GM12892 (cell line): ENCODE measurements at regions not wholly inside any gene's neighbourhood (a gene's known extent, or its start where the extent isn't known, plus 50 kb on each side); places are given as distances from the start of the nearest gene placed in this dataset.

ENCODE experiments used
- POLR2A ChIP-seq: IDR thresholded peaks from 2 replicates; pipeline ENCODE4 v1.6.1; 2011; ENCODE audit warnings: low read depth, low read length, control low read depth
- TAF1 ChIP-seq: IDR thresholded peaks from 2 replicates; pipeline ENCODE4 v1.6.1; 2011; ENCODE audit warnings: low read depth, mild to moderate bottlenecking, control low read depth, low read length, borderline replicate concordance

- TF ChIP-seq TAF1 (no peak), POLR2A (no peak)
Observed at GRCh38 chrX:519741-520140, 110.8 kb upstream of the SHOX start.
